SU-DHL-6 (cell line): ENCODE measurements at regions not wholly inside any gene's neighbourhood (a gene's known extent, or its start where the extent isn't known, plus 50 kb on each side); places are given as distances from the start of the nearest gene placed in this dataset.

ENCODE experiments used
- CTCF ChIP-seq: fragments of 200-600 bp; sonication (generic); IDR thresholded peaks from one replicate; pipeline ENCODE4 v1.5.1; 2017; ENCODE audit warnings: antibody characterized with exemption, mild to moderate bottlenecking, low read length, moderate library complexity; ENCODE audit not compliant: insufficient read depth, poor library complexity, severe bottlenecking
- EZH2phosphoT487 ChIP-seq: fragments of 200-600 bp; sonication (generic), shearing (Covaris generic); conservative IDR thresholded peaks from 2 replicates; pipeline ENCODE4 v1.6.1; 2018; ENCODE audit warnings: mild to moderate bottlenecking, antibody characterized with exemption, low read length, moderate library complexity, mixed read lengths

GRCh38 chr20:40744072-40744817 lies 55.2 kb upstream of the MAFB start:
- no peak for TF ChIP-seq CTCF
- TF ChIP-seq EZH2phosphoT487 = no peak
